Stomach (tissue), 8 donors: ENCODE measurements at regions not wholly inside any gene's neighbourhood (a gene's known extent, or its start where the extent isn't known, plus 50 kb on each side); places are given as distances from the start of the nearest gene placed in this dataset.
"Not testable (repeated sequence)": the region's sequence is repeated elsewhere in the genome, so short reads cannot be mapped to it uniquely, and the experiment has no call there.

Experiments
- DNase-seq, 2 donors: peaks; one replicate each; pipeline versions ENCODE4 v3.0.0 to v3.0.0-alpha.2; 2013 to 2019
- H3K27ac ChIP-seq, 5 donors: fragments of 200-600 bp in 4 of 5; sonication (generic) in 4 of 5; one replicate each; pipeline ENCODE4 v1.5.1; 2013 to 2019; ENCODE audit warnings: mild to moderate bottlenecking in 1 of 5, moderate library complexity in 1 of 5
- H3K27me3 ChIP-seq, 3 donors: fragments of 200-600 bp; sonication (generic); one replicate each; pipeline ENCODE4 v1.5.1; 2017 to 2019; ENCODE audit warnings: mixed run types in 1 of 3
- H3K36me3 ChIP-seq, 4 donors: fragments of 200-600 bp; sonication (generic); 1 replicate in 3 of 4; 2 replicates in 1 of 4; pipeline ENCODE4 v1.5.1; 2016 to 2019
- H3K4me1 ChIP-seq, 4 donors: fragments of 200-600 bp; sonication (generic); one replicate each; pipeline ENCODE4 v1.5.1; 2016 to 2019
- H3K4me3 ChIP-seq, 4 donors: fragments of 200-600 bp; sonication (generic) in 3 of 4; one replicate each; pipeline ENCODE4 v1.5.1; 2016 to 2019; ENCODE audit warnings: mild to moderate bottlenecking in 1 of 4
- H3K9me3 ChIP-seq, 4 donors: fragments of 200-600 bp; sonication (generic); one replicate each; pipeline ENCODE4 v1.5.1; 2016 to 2019
- EP300 ChIP-seq: sonication (generic); formaldehyde crosslinking; IDR thresholded peaks from one replicate; pipeline ENCODE4 v1.6.1; 2017; ENCODE audit warnings: antibody characterized with exemption
- POLR2A ChIP-seq, 4 donors: fragments of 450-650 bp; IDR thresholded peaks; one replicate each; pipeline ENCODE4 v1.6.1; 2016; ENCODE audit warnings: antibody characterized with exemption in 4 of 4, control low read depth in 2 of 4, mild to moderate bottlenecking in 1 of 4, moderate library complexity in 1 of 4
- POLR2AphosphoS5 ChIP-seq, 3 donors: sonication (generic); formaldehyde crosslinking; IDR thresholded peaks; one replicate each; pipeline ENCODE4 v1.6.1; 2016; ENCODE audit warnings: antibody characterized with exemption in 3 of 3
- WGBS, 5 donors: extraction: QIAGEN DNeasy Blood & Tissue Kit in 3 of 5; methylation state at CpG; one replicate each; pipeline versions ENCODE4 v1.1.5 to v1.1.7; 2013 to 2018; 5-methylcytosine and 5-hydroxymethylcytosine counted together
- intact Hi-C: fragments of 100-400 bp; cut with DNase I; formaldehyde crosslinking; loops from one replicate; pipeline ENCODE4 v1.15.1; 2023; ENCODE audit warnings: low total_unique reads
- TF ChIP-seq, protein P1 (sequence below), 7 experiments: fragments of 450-650 bp in 4 of 7; fragments of 200-600 bp in 3 of 7; sonication (generic) in 3 of 7; IDR thresholded peaks; one replicate each; pipeline ENCODE4 v1.5.1; 2016 to 2019; ENCODE audit warnings: antibody characterized with exemption in 7 of 7, control low read depth in 2 of 7, mild to moderate bottlenecking in 1 of 7
- donor health status: healthy with polysubstance abuse.
- donor health status: Bipolar disorder and iron deficiency.
- donor health status: healthy.

DNA sequence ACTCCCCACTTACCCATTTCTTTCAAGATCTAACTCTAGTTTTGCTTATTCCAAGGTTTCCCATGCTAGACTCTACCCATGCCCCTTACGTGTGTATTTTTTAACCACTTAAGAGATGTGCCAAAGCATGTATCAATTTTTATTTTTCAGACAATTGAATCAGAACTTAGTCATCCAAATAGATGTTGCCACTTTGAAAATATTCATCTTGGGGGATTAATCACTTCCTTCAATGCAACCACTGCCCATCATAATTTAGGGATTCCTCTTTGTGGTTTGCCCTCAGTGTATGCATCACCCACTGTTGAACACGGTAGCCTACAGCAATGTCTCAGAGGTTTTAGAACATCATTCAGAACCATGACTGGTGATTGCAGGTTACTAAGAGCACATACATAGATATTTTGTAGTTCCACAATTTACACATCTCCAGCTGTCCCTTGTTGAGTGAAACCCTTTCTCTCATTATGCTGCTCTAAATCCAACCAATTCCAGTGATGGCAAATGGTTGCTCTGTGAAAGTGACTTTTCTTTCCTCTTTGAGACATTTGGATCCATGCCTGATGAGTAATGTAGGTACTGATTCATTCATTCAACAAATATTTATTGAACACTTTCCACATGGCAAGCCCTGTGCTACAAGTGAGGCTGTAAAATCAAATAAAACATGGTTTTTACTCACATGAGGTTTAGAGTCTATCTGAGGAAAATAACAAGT lies 60.6 kb upstream of the SERP2 start:
- H3K9me3 ChIP-seq = no peaks in the 10 kb centered on the region
- 58 to 90% (median 78%) methylated on average over 2 of the region's 2 CpGs for WGBS, 5 donors
- H3K36me3 ChIP-seq = no peaks in the 10 kb centered on the region
- no peak overlapping the region for H3K4me3 ChIP-seq
- H3K27ac ChIP-seq = peak overlapping the region in 4 of 5 donors; percentile 71 to 93 (median 84)
- H3K4me1 ChIP-seq = peaks cover 5 to 70% (median 47%) of the 10 kb centered on the region in 4 donors
- no peaks in the 10 kb centered on the region for H3K27me3 ChIP-seq
- intact Hi-C loops = no loop called here
- TF ChIP-seq, protein P1, sequence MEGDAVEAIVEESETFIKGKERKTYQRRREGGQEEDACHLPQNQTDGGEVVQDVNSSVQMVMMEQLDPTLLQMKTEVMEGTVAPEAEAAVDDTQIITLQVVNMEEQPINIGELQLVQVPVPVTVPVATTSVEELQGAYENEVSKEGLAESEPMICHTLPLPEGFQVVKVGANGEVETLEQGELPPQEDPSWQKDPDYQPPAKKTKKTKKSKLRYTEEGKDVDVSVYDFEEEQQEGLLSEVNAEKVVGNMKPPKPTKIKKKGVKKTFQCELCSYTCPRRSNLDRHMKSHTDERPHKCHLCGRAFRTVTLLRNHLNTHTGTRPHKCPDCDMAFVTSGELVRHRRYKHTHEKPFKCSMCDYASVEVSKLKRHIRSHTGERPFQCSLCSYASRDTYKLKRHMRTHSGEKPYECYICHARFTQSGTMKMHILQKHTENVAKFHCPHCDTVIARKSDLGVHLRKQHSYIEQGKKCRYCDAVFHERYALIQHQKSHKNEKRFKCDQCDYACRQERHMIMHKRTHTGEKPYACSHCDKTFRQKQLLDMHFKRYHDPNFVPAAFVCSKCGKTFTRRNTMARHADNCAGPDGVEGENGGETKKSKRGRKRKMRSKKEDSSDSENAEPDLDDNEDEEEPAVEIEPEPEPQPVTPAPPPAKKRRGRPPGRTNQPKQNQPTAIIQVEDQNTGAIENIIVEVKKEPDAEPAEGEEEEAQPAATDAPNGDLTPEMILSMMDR (IDR thresholded peaks at IDR 0.05) = no peak
- peak in 2 of 3 donors; percentile 51 to 58 for TF ChIP-seq POLR2AphosphoS5 (IDR thresholded peaks at IDR 0.05)
- no peak for DNase-seq

DNA sequence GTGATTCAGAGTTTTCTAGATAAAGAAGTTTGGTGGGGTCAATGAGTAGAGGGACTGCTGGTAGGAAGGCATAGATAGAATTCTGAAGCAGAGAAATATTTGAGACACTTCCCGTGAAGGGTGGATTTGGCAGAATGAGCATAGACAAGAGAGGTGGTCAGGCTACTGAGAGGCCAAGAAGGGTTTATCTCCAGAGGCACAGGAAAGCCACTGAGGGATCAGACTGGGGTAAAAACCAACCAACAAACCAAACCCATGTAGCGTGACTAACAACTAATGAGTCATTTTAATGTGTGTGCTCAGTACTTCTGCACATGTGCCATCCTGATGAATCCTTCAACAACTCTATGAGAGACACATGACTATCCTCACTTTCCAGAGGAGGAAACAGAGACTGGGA lies 60.0 kb upstream of the SERP2 start:
- Histone ChIP-seq H3K4me3 (no peak overlapping the region), H3K36me3 (no peaks in the 10 kb centered on the region), H3K27me3 (no peaks in the 10 kb centered on the region), H3K27ac (peak overlapping the region; percentile 52 to 93 (median 78)), H3K4me1 (peaks cover 5 to 71% (median 46%) of the 10 kb centered on the region in 4 donors), H3K9me3 (no peaks in the 10 kb centered on the region)
- no peak for DNase-seq
- TF ChIP-seq POLR2AphosphoS5 (IDR thresholded peaks at IDR 0.05) (peak in 1 of 3 donors; percentile 60), EP300 (no peak)
- intact Hi-C loops = no loop called here
- WGBS, 5 donors = 42 to 64% (median 57%) methylated on average over 2 of the region's 2 CpGs

DNA sequence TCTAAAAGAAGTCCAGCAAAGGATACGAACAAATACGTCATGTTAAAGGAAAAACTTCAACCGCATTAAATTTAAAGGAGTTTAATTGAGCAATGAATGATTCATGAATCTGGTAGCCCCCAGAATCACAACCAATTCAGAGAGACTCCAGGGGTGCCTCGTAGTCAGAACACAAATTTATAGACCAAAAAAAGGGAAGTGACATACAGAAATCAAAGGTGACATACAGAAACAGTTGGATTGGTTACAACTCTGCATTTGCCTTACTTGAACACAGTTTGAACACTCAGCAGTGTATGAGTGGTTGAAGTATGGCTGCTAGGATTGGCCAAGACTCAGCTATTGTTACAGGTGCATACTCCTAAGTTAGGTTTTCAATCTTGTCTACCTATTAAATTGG lies 59.5 kb upstream of the SERP2 start:
- peaks cover 5 to 66% (median 44%) of the 10 kb centered on the region in 4 donors for H3K4me1 ChIP-seq
- H3K27me3 ChIP-seq, intact Hi-C loops, H3K4me3 ChIP-seq, H3K36me3 ChIP-seq, H3K9me3 ChIP-seq, DNase-seq: not testable (repeated sequence)
- 90 to 96% (median 91%) methylated on average over 4 of the region's 4 CpGs for WGBS, 5 donors
- H3K27ac ChIP-seq = peak overlapping the region in 4 of 5 donors; percentile 71 to 93 (median 84)

DNA sequence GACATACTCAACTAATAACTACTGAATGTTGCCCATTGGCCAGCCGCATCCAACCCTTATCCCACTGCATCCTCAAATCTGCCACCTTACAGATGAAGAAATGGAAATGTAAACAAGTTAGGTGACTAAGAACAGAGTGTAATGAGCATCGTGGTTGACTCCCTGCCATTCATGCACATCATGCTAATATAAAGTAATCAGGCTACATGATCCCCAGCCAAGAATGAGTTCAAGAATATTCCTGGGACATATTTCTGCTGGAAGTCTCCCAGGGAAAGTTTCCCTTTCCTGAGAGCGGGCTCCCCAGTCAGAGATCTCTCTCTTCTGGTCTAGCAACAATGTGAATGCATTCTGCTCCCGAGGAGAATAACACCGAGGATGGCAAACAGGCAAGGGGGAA lies 55.9 kb upstream of the SERP2 start:
- intact Hi-C loops = no loop called here
- Histone ChIP-seq H3K36me3 (no peaks in the 10 kb centered on the region), H3K9me3 (no peaks in the 10 kb centered on the region), H3K4me3 (no peak overlapping the region), H3K27ac (peak overlapping the region in 1 of 5 donors; percentile 30), H3K4me1 (peaks cover 0 to 30% (median 16%) of the 10 kb centered on the region in 4 donors), H3K27me3 (no peaks in the 10 kb centered on the region)
- DNase-seq = no peak
- TF ChIP-seq POLR2A (IDR thresholded peaks at IDR 0.05) = no peak
- TF ChIP-seq, protein P1 (IDR thresholded peaks at IDR 0.05) = no peak
- TF ChIP-seq POLR2AphosphoS5 (IDR thresholded peaks at IDR 0.05) = peak in 1 of 3 donors; percentile 37
- no peak for TF ChIP-seq EP300
- WGBS, 5 donors = 61 to 76% (median 73%) methylated on average over 5 of the region's 5 CpGs

DNA sequence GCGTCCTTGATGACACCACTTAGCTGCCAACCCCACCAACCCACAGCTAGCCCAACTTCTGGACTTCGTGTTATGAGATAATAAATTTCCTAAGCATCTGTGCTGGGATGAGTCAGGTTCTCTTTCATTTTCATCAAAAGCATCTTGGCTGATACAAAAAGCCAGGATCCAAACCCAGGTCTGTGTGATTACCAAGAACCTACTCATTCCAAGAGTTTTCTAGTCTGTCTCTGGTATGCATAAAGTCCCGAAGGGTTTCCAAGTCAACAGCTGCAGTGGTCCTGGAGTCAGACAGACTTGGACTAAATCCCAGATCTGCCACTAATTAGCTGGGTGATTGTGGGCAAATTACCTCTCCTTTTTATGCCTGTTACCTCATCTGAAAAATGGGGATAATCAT lies 55.5 kb upstream of the SERP2 start:
- Histone ChIP-seq H3K4me1 (peaks cover 0 to 26% (median 14%) of the 10 kb centered on the region in 4 donors), H3K27ac (peak overlapping the region in 1 of 5 donors; percentile 30), H3K9me3 (no peaks in the 10 kb centered on the region), H3K4me3 (no peak overlapping the region), H3K36me3 (no peaks in the 10 kb centered on the region), H3K27me3 (no peaks in the 10 kb centered on the region)
- 56 to 83% (median 72%) methylated on average over 3 of the region's 3 CpGs for WGBS, 5 donors
- DNase-seq = no peak
- TF ChIP-seq POLR2AphosphoS5 (IDR thresholded peaks at IDR 0.05) = no peak
- intact Hi-C loops = no loop called here

DNA sequence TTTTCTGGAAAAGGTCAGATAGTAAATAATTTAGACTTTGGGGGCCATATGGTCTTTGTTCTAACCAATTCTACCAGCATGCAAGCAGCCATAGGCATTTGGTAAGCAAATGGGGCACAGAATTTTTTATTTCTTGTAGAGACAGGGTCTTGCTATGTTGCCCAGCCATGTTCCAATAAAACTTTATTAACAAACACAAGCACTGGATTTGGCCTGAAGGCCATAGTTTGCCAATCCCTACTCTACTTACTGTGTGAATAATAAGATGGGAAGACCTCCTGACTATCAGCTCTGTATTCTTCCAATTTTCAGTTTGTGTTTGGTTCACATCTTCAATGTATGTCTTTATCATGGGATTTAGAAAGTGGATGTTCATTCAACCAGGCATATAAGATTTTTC lies 53.0 kb upstream of the SERP2 start:
- no peaks in the 10 kb centered on the region for H3K36me3 ChIP-seq
- intact Hi-C loops = no loop called here
- TF ChIP-seq POLR2A (IDR thresholded peaks at IDR 0.05) (no peak), POLR2AphosphoS5 (IDR thresholded peaks at IDR 0.05) (no peak), EP300 (no peak)
- TF ChIP-seq, protein P1 (IDR thresholded peaks at IDR 0.05) = no peak
- H3K9me3 ChIP-seq = no peaks in the 10 kb centered on the region
- no peak overlapping the region for H3K27ac ChIP-seq
- H3K27me3 ChIP-seq = no peaks in the 10 kb centered on the region
- no peak overlapping the region for H3K4me3 ChIP-seq
- H3K4me1 ChIP-seq = peaks cover 0 to 18% (median 5%) of the 10 kb centered on the region in 4 donors
- DNase-seq = no peak
